ENCODE measurements at regions not wholly inside any gene's neighbourhood (a gene's known extent, or its start where the extent isn't known, plus 50 kb on each side); places are given as distances from the start of the nearest gene placed in this dataset.
A peak's percentile ranks its signal among the peaks of the same experiment; 100 is the strongest.
"Not testable (repeated sequence)": the region's sequence is repeated elsewhere in the genome, so short reads cannot be mapped to it uniquely, and the experiment has no call there.

DNA sequence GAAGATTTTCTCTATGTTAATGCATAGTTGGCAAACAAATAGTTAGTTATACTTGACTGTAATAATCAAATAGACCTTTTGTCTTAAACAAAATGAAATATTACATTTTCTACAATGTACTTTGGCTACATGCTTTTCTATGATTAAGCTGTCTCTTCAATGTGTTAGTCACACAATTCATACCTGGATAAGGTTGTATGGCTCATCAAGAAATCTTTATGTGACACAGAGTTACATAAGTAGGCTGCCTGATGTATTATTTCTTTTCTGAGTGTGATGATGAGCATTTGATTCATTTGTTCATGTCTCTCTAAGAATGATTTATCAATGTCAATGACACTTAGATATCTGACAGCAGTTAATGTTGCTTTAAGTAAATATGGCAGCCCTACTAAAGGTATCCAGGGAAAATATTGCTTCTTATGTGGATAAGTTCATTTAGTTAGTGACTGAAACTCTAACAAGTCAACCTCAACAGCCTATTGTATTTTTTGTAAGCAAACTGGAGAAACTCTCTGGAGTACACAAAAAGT is 157.4 kb upstream of the SOX2 start:
- DNase-seq (ENCODE audit: low read depth), result no peak
- H3K4me3 ChIP-seq (ENCODE audit: low read depth, low read length), result no peak overlapping the region

DNA sequence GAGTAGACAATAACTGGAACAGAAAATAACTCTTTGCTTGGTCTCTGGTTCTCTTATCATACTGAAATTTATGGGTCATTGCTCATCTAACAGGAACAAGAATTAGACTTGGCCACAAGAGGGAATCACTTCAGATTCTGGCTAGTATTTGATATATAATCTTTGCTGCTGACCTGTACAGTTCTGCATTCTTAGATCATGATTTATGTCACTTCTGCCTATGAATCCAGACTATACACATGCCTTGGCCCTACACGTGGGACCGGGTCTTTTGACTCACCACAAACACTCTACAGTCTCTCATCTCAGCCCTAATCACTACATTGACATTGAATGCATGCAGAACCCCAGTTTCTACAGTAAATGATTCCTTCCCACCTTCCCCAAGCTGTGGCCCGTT is 162.5 kb upstream of the SOX2 start:
- DNase-seq (ENCODE audit: low read depth), result no peak
- no peak overlapping the region for H3K4me3 ChIP-seq (ENCODE audit: low read depth, low read length)

DNA sequence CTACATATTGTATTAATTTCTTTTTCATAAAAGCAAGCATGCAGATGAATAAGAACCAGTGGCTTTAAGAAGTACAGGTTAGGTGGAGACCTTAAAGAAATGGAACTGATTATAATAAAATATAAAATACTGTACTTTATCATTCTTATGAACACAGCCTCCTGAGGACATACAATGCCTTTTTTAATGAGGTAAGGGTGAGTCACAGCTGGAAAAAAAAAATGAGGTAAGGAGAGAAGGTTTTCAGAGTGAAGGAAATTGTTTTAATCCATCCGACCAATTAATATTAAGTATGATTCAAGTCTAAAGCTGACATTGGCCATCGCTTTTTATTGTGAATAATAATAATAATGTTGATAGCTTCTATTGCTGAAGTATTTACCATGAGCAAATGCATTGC is 170.3 kb upstream of the SOX2 start:
- H3K4me3 ChIP-seq (ENCODE audit: low read depth, low read length), result no peak overlapping the region
- no peak for DNase-seq (ENCODE audit: low read depth)

DNA sequence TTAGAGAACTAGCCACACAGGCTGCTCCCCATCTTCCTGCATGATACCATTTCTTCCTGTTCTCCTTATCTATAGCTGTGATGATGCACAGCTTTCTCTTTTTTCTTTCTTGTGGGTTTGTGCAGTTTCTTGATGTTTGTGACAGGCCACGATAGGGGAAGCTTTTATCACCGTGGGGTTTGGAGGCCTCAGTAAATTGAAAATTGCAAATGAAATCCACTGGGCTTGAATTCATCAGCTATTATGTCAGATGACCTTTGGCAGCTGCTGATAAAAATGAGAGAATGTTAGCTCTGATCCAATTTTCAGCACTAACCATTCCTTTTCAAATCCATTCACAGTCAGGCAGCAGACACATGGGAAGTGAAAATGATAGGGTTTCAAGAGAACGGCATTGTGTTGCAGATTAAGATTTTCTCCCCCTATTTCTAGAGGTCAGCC is 176.9 kb upstream of the SOX2 start:
- no peak for DNase-seq (ENCODE audit: low read depth)
- H3K4me3 ChIP-seq (ENCODE audit: low read depth, low read length), result no peak overlapping the region

DNA sequence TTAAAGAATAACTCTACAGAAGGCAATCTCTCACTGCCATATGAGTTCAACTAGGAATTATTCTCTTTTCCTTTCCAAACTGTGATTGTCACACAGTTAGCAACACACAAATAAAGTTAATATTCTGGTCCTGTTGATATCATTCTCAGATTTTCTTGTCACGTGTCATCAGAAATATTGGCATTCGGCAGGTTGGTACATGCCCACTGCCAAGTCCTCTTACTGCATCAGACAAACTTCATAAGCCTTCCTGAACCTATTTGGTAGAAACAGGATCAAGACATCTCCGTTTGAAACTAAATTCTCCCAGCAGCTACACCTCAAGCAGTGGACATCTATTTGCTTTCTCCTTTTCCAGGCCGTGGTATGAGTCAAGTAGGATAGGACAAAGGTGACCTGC is 177.9 kb upstream of the SOX2 start:
- no peak overlapping the region for H3K4me3 ChIP-seq (ENCODE audit: low read depth, low read length)
- DNase-seq (ENCODE audit: low read depth), result no peak

GRCh38 chr3:181530584-181530983 is 181.1 kb upstream of the SOX2 start:
- no peak overlapping the region for H3K4me3 ChIP-seq (ENCODE audit: low read depth, low read length)
- DNase-seq (ENCODE audit: low read depth), result no peak

- no peak for DNase-seq (ENCODE audit: low read depth)
- H3K4me3 ChIP-seq (ENCODE audit: low read depth, low read length), result no peak overlapping the region
Observed at GRCh38 chr3:181521831-181522230, 189.9 kb upstream of the SOX2 start.

DNA sequence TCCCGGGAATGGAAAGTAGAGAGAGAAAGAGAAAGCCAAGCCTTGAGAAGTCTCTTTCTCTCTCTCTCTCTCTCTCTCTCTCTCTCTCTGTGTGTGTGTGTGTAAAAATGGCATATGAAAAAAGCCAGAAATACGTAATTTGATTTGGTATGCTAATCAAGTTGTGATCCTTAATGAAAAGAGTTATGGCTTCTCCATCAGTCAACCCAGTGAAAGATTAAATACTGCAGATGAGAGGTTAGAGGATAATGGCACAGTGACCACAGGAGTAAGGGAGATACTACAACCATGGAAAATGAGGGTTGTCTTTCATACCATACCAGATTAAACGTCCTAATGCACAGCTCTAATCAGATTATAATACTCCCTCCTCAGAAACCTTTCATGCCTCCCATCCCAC is 193.5 kb upstream of the SOX2 start:
- H3K4me3 ChIP-seq (ENCODE audit: low read depth, low read length), result no peak overlapping the region
- DNase-seq (ENCODE audit: low read depth), result no peak

- no peak overlapping the region for H3K4me3 ChIP-seq (ENCODE audit: low read depth, low read length)
- no peak for DNase-seq (ENCODE audit: low read depth)
Observed at GRCh38 chr3:181512787-181513186, 198.9 kb upstream of the SOX2 start.

DNA sequence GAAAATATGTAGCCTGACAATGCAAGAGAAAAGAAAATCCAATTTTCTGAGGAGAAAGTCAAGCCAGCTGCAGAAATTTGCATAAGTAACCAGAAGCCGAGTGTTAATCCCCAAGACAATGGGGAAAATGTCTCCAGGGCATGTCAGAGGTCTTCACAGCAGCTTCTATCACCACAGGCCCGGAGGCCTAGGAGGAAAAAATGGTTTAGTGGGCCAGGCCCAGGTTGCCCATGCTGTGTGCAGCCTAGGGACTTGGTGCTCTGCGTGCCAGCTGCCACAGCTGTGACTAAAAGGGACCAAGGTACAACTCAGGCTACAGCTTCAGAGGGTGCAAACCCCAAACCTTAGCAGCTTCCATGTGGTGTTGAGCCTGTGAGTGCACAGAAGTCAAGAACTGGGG is 201.2 kb upstream of the SOX2 start:
- no peak for DNase-seq (ENCODE audit: low read depth)
- H3K4me3 ChIP-seq (ENCODE audit: low read depth, low read length), result no peak overlapping the region

GRCh38 chr3:181497358-181497757 is 214.4 kb upstream of the SOX2 start:
- no peak for DNase-seq (ENCODE audit: low read depth)
- H3K4me3 ChIP-seq (ENCODE audit: low read depth, low read length), result no peak overlapping the region

- DNase-seq (ENCODE audit: low read depth), result peak; percentile 33
Observed at GRCh38 chr3:181493423-181493822, 218.3 kb upstream of the SOX2 start.

DNA sequence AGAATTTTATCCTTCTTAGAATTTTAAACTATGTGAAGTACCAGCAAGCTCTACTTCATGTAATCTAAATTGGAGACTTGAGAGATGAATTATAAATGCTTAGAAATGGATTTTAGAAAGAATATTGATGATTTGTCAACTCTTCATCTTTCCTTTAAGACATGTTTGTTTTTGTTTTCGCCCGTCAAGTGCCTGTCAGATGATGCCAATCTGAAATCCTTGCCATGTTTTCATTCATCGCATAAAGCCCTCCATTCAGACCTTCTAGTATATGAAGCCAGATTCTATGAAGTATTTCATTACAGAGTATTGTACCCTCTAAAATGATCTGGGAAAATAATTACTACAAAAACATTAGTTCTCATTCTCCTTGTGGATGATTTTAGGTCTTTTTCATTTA is 223.2 kb upstream of the SOX2 start:
- DNase-seq (ENCODE audit: low read depth), result no peak
- H3K4me3 ChIP-seq (ENCODE audit: low read depth, low read length), result no peak overlapping the region

More at GRCh38 chr3:181493423-181493822, 218.3 kb upstream of the SOX2 start:
- no peak overlapping the region for H3K4me3 ChIP-seq (ENCODE audit: low read depth, low read length)

- DNase-seq (ENCODE audit: low read depth), result no peak
- H3K4me3 ChIP-seq (ENCODE audit: low read depth, low read length), result no peak overlapping the region
Observed at GRCh38 chr3:181487236-181487978, 224.3 kb upstream of the SOX2 start.

- DNase-seq (ENCODE audit: low read depth), result no peak
- H3K4me3 ChIP-seq (ENCODE audit: low read depth, low read length), result no peak overlapping the region
Observed at GRCh38 chr3:181486141-181486885, 225.4 kb upstream of the SOX2 start.

- DNase-seq (ENCODE audit: low read depth), result no peak
- H3K4me3 ChIP-seq (ENCODE audit: low read depth, low read length), result no peak overlapping the region
Observed at GRCh38 chr3:181484026-181484425, 227.7 kb upstream of the SOX2 start.

DNA sequence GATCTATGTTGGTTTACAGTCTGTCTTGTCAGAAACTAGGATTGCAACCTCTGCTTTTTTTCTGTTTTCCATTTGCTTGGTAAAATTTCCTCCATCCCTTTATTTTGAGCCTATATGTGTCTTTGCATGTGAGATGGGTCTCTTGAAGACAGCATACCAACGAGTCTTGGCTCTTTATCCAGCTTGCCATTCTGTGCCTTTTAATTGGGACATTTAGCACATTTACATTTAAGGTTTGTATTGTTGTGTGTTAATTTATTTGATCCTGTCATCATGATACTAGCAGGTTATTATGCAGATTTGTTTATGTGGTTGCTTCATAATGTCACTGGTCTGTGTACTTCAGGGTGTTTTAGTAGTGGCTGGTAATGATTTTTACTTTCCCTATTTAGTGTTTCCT is 236.6 kb upstream of the SOX2 start:
- DNase-seq (ENCODE audit: low read depth); H3K4me3 ChIP-seq (ENCODE audit: low read depth, low read length): not testable (repeated sequence)

GRCh38 chr3:181470349-181470748 is 241.4 kb upstream of the SOX2 start:
- H3K4me3 ChIP-seq (ENCODE audit: low read depth, low read length), result no peak overlapping the region
- DNase-seq (ENCODE audit: low read depth), result no peak

- no peak for DNase-seq (ENCODE audit: low read depth)
Observed at GRCh38 chr3:181464033-181464694, 247.6 kb upstream of the SOX2 start.

GRCh38 chr3:181461381-181461780 is 250.3 kb upstream of the SOX2 start:
- no peak for DNase-seq (ENCODE audit: low read depth)

More at GRCh38 chr3:181464033-181464694, 247.6 kb upstream of the SOX2 start:
- H3K4me3 ChIP-seq (ENCODE audit: low read depth, low read length), result no peak overlapping the region

More at GRCh38 chr3:181461381-181461780, 250.3 kb upstream of the SOX2 start:
- H3K4me3 ChIP-seq (ENCODE audit: low read depth, low read length), result no peak overlapping the region
